Left forelimb (tissue), 1 donor: ENCODE measurements at regions not wholly inside any gene's neighbourhood (a gene's known extent, or its start where the extent isn't known, plus 50 kb on each side); places are given as distances from the start of the nearest gene placed in this dataset.

Source experiments
- DNase-seq: peaks from one replicate; pipeline ENCODE4 v3.0.0-alpha.2; 2018; ENCODE audit warnings: low spot score

GRCh38 chr17:6940186-6940649 lies 55.6 kb upstream of the ALOX12 start:
- no peak for DNase-seq

- DNase-seq, result no peak
Measured at GRCh38 chr17:6941989-6942388, 53.9 kb upstream of the ALOX12 start.

GRCh38 chr17:6943406-6943805 lies 52.4 kb upstream of the ALOX12 start:
- no peak for DNase-seq
